Mononuclear cell (primary cell): ENCODE measurements at regions not wholly inside any gene's neighbourhood (a gene's known extent, or its start where the extent isn't known, plus 50 kb on each side); places are given as distances from the start of the nearest gene placed in this dataset.

Experiments
- H3K27me3 ChIP-seq: 2 replicates; pipeline ENCODE4 v1.6.0; 2011; ENCODE audit warnings: low read length, control low read depth; ENCODE audit not compliant: insufficient read depth
- H3K4me1 ChIP-seq: 2 replicates; pipeline ENCODE4 v1.5.1; 2011; ENCODE audit warnings: mild to moderate bottlenecking, low read length, control low read depth; ENCODE audit not compliant: insufficient read depth
- H3K4me3 ChIP-seq: 2 replicates; pipeline ENCODE4 v1.5.1; 2011; ENCODE audit warnings: mild to moderate bottlenecking, low read length, moderate library complexity
- H3K9me3 ChIP-seq: 2 replicates; pipeline ENCODE4 v1.5.1; 2011; ENCODE audit warnings: low read depth, mild to moderate bottlenecking, control low read depth, low read length

DNA sequence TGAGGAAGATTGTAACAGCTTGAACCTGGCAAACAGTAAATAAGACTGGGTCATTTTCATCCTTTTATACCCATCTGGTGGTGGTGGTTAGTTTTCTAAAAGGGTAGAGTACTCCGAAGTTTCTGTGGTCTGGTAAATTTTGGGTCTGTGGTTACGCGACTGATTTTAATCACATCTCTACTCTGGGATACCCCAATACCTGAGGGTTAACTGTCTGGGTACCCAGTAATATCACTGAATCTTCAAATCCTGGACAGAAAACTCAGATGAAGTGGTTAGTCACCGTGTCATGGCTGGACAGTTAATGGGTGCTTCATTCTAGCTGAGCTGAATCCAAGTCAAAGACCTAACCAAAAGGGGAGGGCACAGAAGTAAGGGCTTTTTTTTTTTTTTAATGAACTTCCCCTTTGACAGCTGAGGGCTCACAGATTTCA is 474.2 kb downstream of the GADD45G start:
- H3K4me1 ChIP-seq: peaks cover 4% of the 10 kb centered on the region
- no peak overlapping the region for H3K4me3 ChIP-seq
- H3K9me3 ChIP-seq: no peaks in the 10 kb centered on the region
- peaks cover 10% of the 10 kb centered on the region for H3K27me3 ChIP-seq

- H3K9me3 ChIP-seq: no peaks in the 10 kb centered on the region
These were observed 480.8 kb downstream of the GADD45G start for GRCh38 chr9:90085633-90086032.

DNA sequence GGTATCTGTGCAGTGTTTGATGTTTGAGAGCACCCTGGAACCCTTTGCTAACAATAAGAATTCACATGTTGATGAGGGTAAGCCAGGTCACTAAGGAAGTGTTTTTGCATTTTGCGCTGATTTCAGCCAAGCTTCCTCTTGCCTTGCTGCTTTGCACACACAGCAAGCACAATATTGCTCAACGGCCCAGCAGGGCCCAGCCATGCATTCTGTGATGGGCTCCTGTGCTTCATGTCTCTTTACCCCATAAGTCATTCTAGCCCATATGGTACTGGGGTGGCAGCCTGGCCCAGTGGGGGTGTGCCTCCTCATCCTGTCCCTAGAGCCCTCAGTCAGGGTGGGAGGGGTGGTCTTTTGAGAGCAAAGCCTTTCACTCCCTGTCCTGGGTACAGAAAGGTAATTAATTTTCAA is 481.3 kb downstream of the GADD45G start:
- H3K4me3 ChIP-seq: no peak overlapping the region
- no peaks in the 10 kb centered on the region for H3K27me3 ChIP-seq
- H3K4me1 ChIP-seq: peaks cover 24% of the 10 kb centered on the region
- H3K9me3 ChIP-seq: no peaks in the 10 kb centered on the region

More at GRCh38 chr9:90085633-90086032, 480.8 kb downstream of the GADD45G start:
- H3K27me3 ChIP-seq: no peaks in the 10 kb centered on the region
- peaks cover 24% of the 10 kb centered on the region for H3K4me1 ChIP-seq
- H3K4me3 ChIP-seq: no peak overlapping the region

- H3K9me3 ChIP-seq: no peaks in the 10 kb centered on the region
- H3K4me1 ChIP-seq: peaks cover 34% of the 10 kb centered on the region
- H3K27me3 ChIP-seq: no peaks in the 10 kb centered on the region
- no peak overlapping the region for H3K4me3 ChIP-seq
These were observed 483.6 kb downstream of the GADD45G start for GRCh38 chr9:90088434-90088833.

GRCh38 chr9:90088856-90089255 is 484.0 kb downstream of the GADD45G start:
- no peaks in the 10 kb centered on the region for H3K27me3 ChIP-seq
- H3K4me1 ChIP-seq: peaks cover 34% of the 10 kb centered on the region
- no peak overlapping the region for H3K4me3 ChIP-seq
- H3K9me3 ChIP-seq: no peaks in the 10 kb centered on the region

GRCh38 chr9:90090997-90091396 is 486.2 kb downstream of the GADD45G start:
- Histone ChIP-seq H3K4me1 (peaks cover 27% of the 10 kb centered on the region), H3K4me3 (no peak overlapping the region), H3K9me3 (no peaks in the 10 kb centered on the region), H3K27me3 (no peaks in the 10 kb centered on the region)

DNA sequence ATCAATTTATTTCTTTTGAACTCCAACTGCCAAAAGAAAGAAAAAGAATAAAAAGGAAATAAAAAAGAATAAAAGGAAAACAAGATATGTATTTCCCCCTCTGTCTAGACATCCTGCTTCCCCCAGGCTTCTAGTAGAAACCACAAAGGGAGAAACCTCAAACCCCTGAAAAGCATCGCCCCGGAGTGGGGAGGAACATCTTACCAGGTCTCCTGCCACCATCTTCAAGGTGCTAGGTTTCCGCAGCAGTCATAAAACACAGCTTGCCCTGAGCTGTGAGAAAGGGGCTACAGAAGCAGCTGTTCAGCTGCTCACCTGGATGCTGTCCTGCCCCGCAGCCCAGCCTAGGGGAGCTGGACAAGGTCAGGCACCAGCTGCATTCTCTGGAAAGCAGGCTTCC is 487.7 kb downstream of the GADD45G start:
- peaks cover 17% of the 10 kb centered on the region for H3K4me1 ChIP-seq
- no peaks in the 10 kb centered on the region for H3K27me3 ChIP-seq
- H3K4me3 ChIP-seq: no peak overlapping the region
- H3K9me3 ChIP-seq: no peaks in the 10 kb centered on the region

DNA sequence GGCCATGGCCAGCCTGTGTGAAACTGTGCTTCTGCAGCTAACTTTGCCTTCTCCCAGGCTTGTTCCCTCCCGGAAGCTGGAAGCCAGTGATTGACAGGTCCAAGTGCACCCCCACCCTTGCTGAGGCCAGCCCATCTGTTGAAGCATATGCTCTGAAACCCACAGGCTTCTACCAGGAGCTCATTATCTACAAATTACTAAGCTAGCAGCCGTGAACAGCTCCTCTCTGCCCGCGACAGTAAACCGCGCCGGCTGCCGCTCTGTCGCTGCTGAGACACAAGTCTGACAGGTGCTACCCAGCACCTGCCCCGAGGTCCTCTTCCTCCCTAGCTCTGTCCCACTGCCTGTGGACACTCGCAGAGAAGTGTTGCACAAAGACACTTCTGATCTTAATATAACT is 490.9 kb downstream of the GADD45G start:
- H3K4me3 ChIP-seq: no peak overlapping the region
- H3K4me1 ChIP-seq: peaks cover 9% of the 10 kb centered on the region
- H3K27me3 ChIP-seq: no peaks in the 10 kb centered on the region
- no peaks in the 10 kb centered on the region for H3K9me3 ChIP-seq

DNA sequence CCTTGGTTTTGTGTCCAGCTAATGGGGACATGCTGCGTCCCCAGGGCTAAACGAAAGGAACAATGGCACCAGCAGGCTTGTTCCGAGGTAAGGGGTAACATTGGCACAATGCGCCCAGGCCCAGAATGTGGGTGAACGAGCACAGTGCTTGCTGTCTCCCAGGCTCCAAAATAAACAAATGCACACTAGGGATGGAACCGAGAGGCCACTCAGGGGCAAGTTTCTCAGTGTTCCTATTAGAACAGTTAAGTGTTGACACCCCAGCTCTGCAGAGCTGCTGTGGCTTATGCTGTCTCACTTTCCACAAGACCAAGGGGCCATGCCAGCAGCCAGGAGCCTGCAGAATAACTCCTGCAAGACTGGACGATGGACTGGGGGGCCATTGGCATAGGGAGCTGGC is 492.4 kb downstream of the GADD45G start:
- H3K9me3 ChIP-seq: no peaks in the 10 kb centered on the region
- peaks cover 12% of the 10 kb centered on the region for H3K4me1 ChIP-seq
- no peaks in the 10 kb centered on the region for H3K27me3 ChIP-seq
- H3K4me3 ChIP-seq: no peak overlapping the region

GRCh38 chr9:90098408-90098807 is 493.6 kb downstream of the GADD45G start:
- Histone ChIP-seq H3K9me3 (no peaks in the 10 kb centered on the region), H3K4me3 (no peak overlapping the region), H3K27me3 (no peaks in the 10 kb centered on the region), H3K4me1 (peaks cover 4% of the 10 kb centered on the region)

DNA sequence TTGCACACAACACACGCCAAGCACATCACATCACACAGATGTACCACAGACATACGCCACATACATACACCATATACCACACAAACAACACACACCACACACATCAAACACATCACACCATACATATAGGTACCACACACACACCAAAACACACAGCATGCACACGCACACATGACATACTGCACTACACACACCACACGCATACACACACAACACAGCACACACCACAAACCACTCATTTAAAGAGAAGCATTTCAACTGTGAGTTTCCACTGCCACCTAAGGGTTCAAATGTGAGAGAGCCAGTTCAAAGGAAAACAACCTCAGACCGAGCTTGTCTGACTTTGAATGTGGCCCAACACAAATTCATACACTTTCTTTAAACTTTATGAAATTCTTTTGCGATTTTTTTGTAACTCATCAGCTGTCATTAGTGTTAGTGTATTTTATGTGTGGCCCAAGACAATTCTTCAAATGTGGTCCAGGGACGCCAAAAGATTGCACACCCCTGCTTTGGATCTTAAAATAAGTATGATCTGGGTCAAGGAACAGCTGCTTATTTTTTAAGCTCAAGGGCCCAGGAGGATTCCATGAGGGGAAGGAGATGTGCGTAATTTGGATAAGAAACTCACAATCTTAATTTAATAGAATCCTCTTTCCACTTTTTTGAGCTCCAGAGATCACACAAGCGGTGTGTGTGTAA is 494.6 kb downstream of the GADD45G start:
- no peaks in the 10 kb centered on the region for H3K9me3 ChIP-seq
- no peaks in the 10 kb centered on the region for H3K27me3 ChIP-seq
- H3K4me1 ChIP-seq: peaks cover 4% of the 10 kb centered on the region
- no peak overlapping the region for H3K4me3 ChIP-seq

DNA sequence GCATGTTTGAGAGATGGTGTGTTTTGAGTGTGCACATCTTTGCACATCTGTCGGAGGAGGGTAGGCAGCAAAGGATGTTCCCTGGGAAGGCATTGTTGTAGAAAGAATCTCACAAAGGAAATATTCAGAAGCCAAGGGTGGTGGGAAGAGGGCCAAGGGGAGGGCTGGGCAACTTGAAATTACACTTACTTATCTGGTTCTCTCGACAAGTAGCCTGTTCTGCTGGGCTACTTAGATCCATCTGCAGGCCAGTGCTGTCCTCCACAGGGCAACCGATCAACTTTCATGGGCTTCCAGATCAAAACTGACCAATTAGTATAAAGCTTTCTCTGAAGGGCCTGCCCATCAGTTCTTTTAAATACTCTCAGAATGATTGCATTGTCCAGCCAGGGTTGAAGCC is 495.2 kb downstream of the GADD45G start:
- Histone ChIP-seq H3K4me1 (peaks cover 4% of the 10 kb centered on the region), H3K9me3 (no peaks in the 10 kb centered on the region), H3K27me3 (no peaks in the 10 kb centered on the region), H3K4me3 (no peak overlapping the region)

DNA sequence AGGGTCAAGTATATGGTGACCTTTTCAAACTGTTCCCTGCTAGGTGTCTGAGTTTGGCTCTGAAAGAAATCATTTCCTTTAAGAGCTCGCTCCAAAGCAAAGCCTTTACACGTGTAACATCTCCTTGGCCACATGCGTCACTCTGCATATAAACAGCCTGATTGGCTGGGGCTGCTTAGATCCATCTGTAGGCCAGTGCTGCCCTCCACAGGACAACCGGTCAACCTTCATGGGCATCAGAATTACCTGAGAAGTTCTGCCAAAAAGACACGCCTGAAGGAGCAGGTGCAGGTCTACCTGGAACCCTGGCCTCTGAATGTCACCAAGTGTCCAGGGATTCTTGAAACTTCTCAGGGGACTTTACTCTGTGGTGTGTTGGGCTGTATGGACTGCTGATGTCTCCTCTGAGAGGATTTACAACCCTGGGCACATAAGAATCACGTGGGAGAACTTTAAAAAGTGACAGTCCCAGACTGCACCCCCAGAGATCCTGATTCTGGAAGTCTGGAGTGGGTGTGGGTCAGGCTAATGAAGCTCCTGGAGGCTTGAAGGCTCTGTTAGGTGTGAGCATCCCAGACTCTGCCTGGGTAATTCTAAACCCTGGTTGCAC is 497.6 kb downstream of the GADD45G start:
- H3K4me1 ChIP-seq: peaks cover 9% of the 10 kb centered on the region

GRCh38 chr9:90103771-90104170 is 499.0 kb downstream of the GADD45G start:
- Histone ChIP-seq H3K9me3 (no peaks in the 10 kb centered on the region), H3K27me3 (no peaks in the 10 kb centered on the region), H3K4me3 (no peak overlapping the region), H3K4me1 (peaks cover 12% of the 10 kb centered on the region)

More for the DNA sequence above, 497.6 kb downstream of the GADD45G start:
- H3K9me3 ChIP-seq: no peaks in the 10 kb centered on the region
- H3K27me3 ChIP-seq: no peaks in the 10 kb centered on the region
- H3K4me3 ChIP-seq: no peak overlapping the region

DNA sequence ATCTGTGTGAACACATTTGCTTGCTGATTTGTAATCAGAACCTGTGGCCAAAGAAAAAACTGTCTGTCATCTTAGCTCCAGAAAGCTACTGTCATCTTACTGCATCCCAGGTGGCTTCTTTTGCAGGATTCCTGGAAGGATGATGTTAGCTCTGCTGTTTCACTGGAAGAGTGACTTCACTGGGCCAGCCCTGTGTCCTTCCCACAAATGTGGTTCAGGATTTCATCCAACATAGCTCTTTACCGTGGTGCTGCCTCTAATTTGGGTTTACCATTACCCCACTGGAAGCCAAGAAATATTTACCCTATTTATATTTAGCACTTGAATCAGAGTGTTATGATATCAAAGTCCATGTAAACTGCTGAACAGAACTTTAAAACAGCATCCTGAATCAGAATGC is 501.0 kb downstream of the GADD45G start:
- no peaks in the 10 kb centered on the region for H3K27me3 ChIP-seq
- peaks cover 12% of the 10 kb centered on the region for H3K4me1 ChIP-seq
- H3K9me3 ChIP-seq: no peaks in the 10 kb centered on the region

More for the DNA sequence above, 501.0 kb downstream of the GADD45G start:
- no peak overlapping the region for H3K4me3 ChIP-seq
